ENCODE measurements at regions not wholly inside any gene's neighbourhood (a gene's known extent, or its start where the extent isn't known, plus 50 kb on each side); places are given as distances from the start of the nearest gene placed in this dataset.

GRCh38 chr3:117958027-117958426, 1076.6 kb downstream of the IGSF11 start:
- TF ChIP-seq POLR2A (IDR thresholded peaks at IDR 0.05) = no peak
- TF ChIP-seq CTCF (IDR thresholded peaks at IDR 0.05) = no peak
- no peak for DNase-seq (ENCODE audit: low spot score in 2 of 2)
- H3K4me3 ChIP-seq (ENCODE audit: low read depth, poor library complexity, severe bottlenecking) = no peak overlapping the region
- 76 to 80% methylated on average over 2 of the region's 2 CpGs for WGBS, 2 donors
- intact Hi-C loops (cut with DNase I; ENCODE audit: low total_unique reads) = no loop called here

GRCh38 chr3:117962750-117963149, 1071.9 kb downstream of the IGSF11 start:
- intact Hi-C loops (cut with DNase I; ENCODE audit: low total_unique reads) = no loop called here
- 64 to 67% methylated on average over 2 of the region's 2 CpGs for WGBS, 2 donors
- TF ChIP-seq CTCF (IDR thresholded peaks at IDR 0.05) (no peak), POLR2A (IDR thresholded peaks at IDR 0.05) (no peak)

GRCh38 chr3:117963858-117964257, 1070.8 kb downstream of the IGSF11 start:
- intact Hi-C loops (cut with DNase I; ENCODE audit: low total_unique reads) = no loop called here
- no peak for DNase-seq (ENCODE audit: low spot score in 2 of 2)
- WGBS, 2 donors = 57 to 70% methylated on average over 2 of the region's 2 CpGs
- TF ChIP-seq POLR2A (IDR thresholded peaks at IDR 0.05) (no peak), CTCF (IDR thresholded peaks at IDR 0.05) (no peak)
- no peak overlapping the region for H3K4me3 ChIP-seq (ENCODE audit: low read depth, poor library complexity, severe bottlenecking)

More at GRCh38 chr3:117962750-117963149, 1071.9 kb downstream of the IGSF11 start:
- no peak for DNase-seq (ENCODE audit: low spot score in 2 of 2)
- H3K4me3 ChIP-seq (ENCODE audit: low read depth, poor library complexity, severe bottlenecking) = no peak overlapping the region

GRCh38 chr3:117964814-117965213, 1069.8 kb downstream of the IGSF11 start:
- DNase-seq (ENCODE audit: low spot score in 2 of 2) = no peak
- WGBS, 2 donors = 86 to 87% methylated on average over 4 of the region's 4 CpGs
- no peak overlapping the region for H3K4me3 ChIP-seq (ENCODE audit: low read depth, poor library complexity, severe bottlenecking)
- intact Hi-C loops (cut with DNase I; ENCODE audit: low total_unique reads) = no loop called here
- no peak for TF ChIP-seq POLR2A (IDR thresholded peaks at IDR 0.05)
- no peak for TF ChIP-seq CTCF (IDR thresholded peaks at IDR 0.05)

GRCh38 chr3:117977504-117978228, 1057.0 kb downstream of the IGSF11 start:
- TF ChIP-seq CTCF (IDR thresholded peaks at IDR 0.05) (no peak), POLR2A (IDR thresholded peaks at IDR 0.05) (no peak)
- no peak overlapping the region for H3K4me3 ChIP-seq (ENCODE audit: low read depth, poor library complexity, severe bottlenecking)
- intact Hi-C loops (cut with DNase I; ENCODE audit: low total_unique reads) = loop anchor here (5.0 kb wide), 1 partner anchor 1845 kb away; no protein-coding TSS in a partner anchor
- DNase-seq (ENCODE audit: low spot score in 2 of 2) = no peak
- 77 to 79% methylated on average over 3 of the region's 3 CpGs for WGBS, 2 donors

GRCh38 chr3:117979466-117979865, 1055.2 kb downstream of the IGSF11 start:
- intact Hi-C loops (cut with DNase I; ENCODE audit: low total_unique reads) = loop anchor here (5.0 kb wide), 1 partner anchor 1847 kb away; no protein-coding TSS in a partner anchor
- H3K4me3 ChIP-seq (ENCODE audit: low read depth, poor library complexity, severe bottlenecking) = no peak overlapping the region
- no peak for DNase-seq (ENCODE audit: low spot score in 2 of 2)
- WGBS, 2 donors = 74 to 82% methylated on average over 4 of the region's 4 CpGs
- no peak for TF ChIP-seq POLR2A (IDR thresholded peaks at IDR 0.05)
- no peak for TF ChIP-seq CTCF (IDR thresholded peaks at IDR 0.05)

Data from lower leg skin (tissue), 4 donors.